ENCODE measurements at regions not wholly inside any gene's neighbourhood (a gene's known extent, or its start where the extent isn't known, plus 50 kb on each side); places are given as distances from the start of the nearest gene placed in this dataset.

DNA sequence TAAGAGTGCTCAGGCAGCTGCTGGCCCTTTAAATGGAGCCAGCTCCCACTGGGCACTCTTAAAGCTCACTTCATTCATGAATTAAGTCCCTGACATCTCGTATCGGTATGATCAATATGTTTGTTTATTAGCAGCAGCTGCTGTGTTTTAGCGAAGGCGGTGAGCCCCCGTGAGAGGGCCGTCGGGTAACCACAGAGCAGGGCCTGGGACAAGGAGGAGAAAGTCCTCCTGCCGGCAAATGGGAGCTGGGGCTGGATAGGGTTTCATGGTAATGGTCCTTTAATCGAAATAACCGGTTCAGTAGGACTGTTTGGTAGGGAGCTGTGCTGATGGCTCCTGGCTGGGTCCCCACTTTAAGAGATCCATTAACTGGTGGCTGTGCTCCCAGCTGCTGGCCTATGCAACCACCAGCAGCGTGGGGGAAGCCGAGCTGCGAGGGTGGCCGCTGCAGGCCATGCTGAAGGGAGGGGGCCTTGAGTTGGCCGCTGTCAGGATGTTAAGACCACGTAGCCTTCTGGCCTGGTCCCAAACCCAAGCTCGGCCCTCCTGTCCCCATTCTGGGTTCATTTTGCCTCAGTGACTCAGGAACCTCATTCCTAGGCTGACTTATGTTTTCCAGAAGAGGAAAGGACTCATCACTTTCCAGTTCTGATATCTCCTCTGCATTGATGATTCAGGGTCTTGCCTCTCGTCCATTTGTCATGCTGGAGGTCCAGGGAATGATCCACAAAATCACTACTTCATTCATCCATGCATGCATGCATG lies 67.6 kb upstream of the NTRK3 start:
- Histone ChIP-seq H3K4me3 (no peak overlapping the region), H3K36me3 (ENCODE audit: low read depth, missing control alignments) (no peaks in the 10 kb centered on the region), H3K4me1 (no peaks in the 10 kb centered on the region), H3K27ac (no peak overlapping the region), H3K27me3 (no peaks in the 10 kb centered on the region), H3K9me3 (no peaks in the 10 kb centered on the region)
- no peak for TF ChIP-seq POLR2A (IDR thresholded peaks at IDR 0.05)
- TF ChIP-seq, protein P1, sequence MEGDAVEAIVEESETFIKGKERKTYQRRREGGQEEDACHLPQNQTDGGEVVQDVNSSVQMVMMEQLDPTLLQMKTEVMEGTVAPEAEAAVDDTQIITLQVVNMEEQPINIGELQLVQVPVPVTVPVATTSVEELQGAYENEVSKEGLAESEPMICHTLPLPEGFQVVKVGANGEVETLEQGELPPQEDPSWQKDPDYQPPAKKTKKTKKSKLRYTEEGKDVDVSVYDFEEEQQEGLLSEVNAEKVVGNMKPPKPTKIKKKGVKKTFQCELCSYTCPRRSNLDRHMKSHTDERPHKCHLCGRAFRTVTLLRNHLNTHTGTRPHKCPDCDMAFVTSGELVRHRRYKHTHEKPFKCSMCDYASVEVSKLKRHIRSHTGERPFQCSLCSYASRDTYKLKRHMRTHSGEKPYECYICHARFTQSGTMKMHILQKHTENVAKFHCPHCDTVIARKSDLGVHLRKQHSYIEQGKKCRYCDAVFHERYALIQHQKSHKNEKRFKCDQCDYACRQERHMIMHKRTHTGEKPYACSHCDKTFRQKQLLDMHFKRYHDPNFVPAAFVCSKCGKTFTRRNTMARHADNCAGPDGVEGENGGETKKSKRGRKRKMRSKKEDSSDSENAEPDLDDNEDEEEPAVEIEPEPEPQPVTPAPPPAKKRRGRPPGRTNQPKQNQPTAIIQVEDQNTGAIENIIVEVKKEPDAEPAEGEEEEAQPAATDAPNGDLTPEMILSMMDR (IDR thresholded peaks at IDR 0.05): no peak
- WGBS, 2 donors: 80 to 82% methylated on average over 15 to 18 of the region's 18 CpGs
- intact Hi-C loops (cut with DNase I; ENCODE audit: low total_unique reads): no loop called here
- no peak for DNase-seq

DNA sequence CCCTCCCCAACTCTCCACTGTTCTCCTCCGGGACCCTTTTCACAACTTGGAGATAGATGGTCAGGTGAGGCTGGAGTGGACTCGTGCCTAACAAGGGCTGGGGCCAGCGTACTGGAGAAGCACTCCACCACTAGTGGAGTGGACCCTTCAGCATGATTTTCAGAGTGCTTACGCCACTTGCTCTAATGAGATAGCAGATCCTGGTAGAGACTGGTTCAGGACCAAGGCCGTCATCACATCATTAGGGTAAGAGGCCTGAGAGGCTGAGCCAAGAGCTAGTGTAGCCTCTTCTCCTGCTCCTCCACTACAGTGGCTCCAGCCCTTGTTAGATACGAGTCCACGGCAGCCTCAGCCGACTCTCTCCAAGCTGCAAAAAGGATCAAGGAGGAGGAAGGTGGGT lies 66.9 kb upstream of the NTRK3 start:
- intact Hi-C loops (cut with DNase I; ENCODE audit: low total_unique reads): no loop called here
- no peak for TF ChIP-seq POLR2A (IDR thresholded peaks at IDR 0.05)
- TF ChIP-seq, protein P1 (IDR thresholded peaks at IDR 0.05): no peak
- Histone ChIP-seq H3K27me3 (no peaks in the 10 kb centered on the region), H3K36me3 (ENCODE audit: low read depth, missing control alignments) (no peaks in the 10 kb centered on the region), H3K4me3 (no peak overlapping the region), H3K9me3 (no peaks in the 10 kb centered on the region), H3K27ac (no peak overlapping the region), H3K4me1 (no peaks in the 10 kb centered on the region)
- WGBS, 2 donors: 86 to 88% methylated on average over 8 of the region's 8 CpGs
- DNase-seq: no peak

DNA sequence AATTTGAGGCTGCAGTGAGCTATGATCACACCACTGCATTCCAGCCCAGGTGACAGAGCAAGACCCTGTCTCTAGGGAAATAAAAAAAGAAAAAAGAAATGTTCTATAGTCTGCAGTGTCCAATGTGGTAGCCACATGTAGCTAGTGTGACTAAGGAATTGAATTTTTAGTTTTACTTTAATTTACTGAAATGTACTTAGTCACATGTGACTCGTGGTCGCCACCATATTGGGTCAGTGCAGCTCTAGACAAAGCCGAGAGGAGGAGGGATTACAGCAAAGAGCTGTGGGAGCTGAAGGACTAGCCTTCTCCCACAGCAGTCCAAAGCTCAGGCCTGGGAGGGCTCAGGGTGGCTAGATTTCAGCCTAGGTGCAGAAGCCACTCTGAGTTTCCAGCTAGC lies 65.9 kb upstream of the NTRK3 start:
- intact Hi-C loops (cut with DNase I; ENCODE audit: low total_unique reads): no loop called here
- Histone ChIP-seq H3K9me3 (no peaks in the 10 kb centered on the region), H3K4me3 (no peak overlapping the region), H3K27ac (no peak overlapping the region), H3K4me1 (no peaks in the 10 kb centered on the region), H3K27me3 (no peaks in the 10 kb centered on the region), H3K36me3 (ENCODE audit: low read depth, missing control alignments) (no peaks in the 10 kb centered on the region)
- 82 to 91% methylated on average over 3 of the region's 3 CpGs for WGBS, 2 donors
- TF ChIP-seq POLR2A (IDR thresholded peaks at IDR 0.05): no peak
- no peak for DNase-seq

DNA sequence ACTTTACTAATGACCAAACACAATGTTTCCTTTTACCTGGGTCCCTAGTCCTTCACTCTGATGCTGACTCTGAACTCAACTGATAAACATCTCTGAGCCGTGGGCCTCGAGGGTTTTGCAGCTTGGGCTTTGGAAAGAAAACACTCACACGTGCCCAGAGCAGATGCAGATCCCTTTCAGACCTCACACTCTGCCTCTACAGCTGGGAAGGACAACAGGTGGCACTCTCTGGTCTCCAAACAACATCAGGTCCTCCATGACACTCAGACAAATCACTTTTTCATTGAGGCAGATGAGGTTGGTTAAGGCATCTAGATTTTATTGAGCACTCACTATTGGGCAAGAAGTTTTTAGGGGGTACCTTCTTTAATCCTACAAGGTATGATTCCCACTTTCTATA lies 64.7 kb upstream of the NTRK3 start:
- no peak overlapping the region for H3K4me3 ChIP-seq
- DNase-seq: no peak
- H3K27me3 ChIP-seq: no peaks in the 10 kb centered on the region
- no peak overlapping the region for H3K27ac ChIP-seq
- 23 to 43% methylated on average over 2 to 3 of the region's 3 CpGs for WGBS, 2 donors
- intact Hi-C loops (cut with DNase I; ENCODE audit: low total_unique reads): no loop called here
- H3K36me3 ChIP-seq (ENCODE audit: low read depth, missing control alignments): no peaks in the 10 kb centered on the region
- TF ChIP-seq, protein P1 (IDR thresholded peaks at IDR 0.05): no peak
- no peak for TF ChIP-seq POLR2A (IDR thresholded peaks at IDR 0.05)
- H3K9me3 ChIP-seq: no peaks in the 10 kb centered on the region
- no peaks in the 10 kb centered on the region for H3K4me1 ChIP-seq

DNA sequence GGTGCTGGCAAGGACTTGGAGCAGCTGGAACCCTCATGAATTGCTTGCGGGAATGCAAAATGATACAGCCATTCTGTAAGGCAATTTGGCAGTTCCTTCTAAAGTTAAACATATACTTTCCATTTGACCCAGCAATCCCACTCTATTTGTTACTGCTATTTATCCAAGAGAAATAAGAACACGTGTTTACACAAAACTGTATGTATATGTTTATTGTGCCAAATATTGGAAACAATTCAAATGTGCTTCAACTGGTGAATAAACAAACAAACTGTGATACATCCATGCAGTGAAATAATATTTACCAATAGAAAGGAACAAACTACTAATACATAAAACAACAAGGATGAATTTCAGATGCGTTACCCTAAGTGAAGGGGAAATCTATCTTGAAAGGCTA lies 60.0 kb upstream of the NTRK3 start:
- WGBS, 2 donors: 84 to 87% methylated on average over 3 of the region's 3 CpGs

More for the DNA sequence above, 60.0 kb upstream of the NTRK3 start:
- H3K4me1 ChIP-seq: no peaks in the 10 kb centered on the region
- no peaks in the 10 kb centered on the region for H3K36me3 ChIP-seq (ENCODE audit: low read depth, missing control alignments)
- no peaks in the 10 kb centered on the region for H3K9me3 ChIP-seq
- no peaks in the 10 kb centered on the region for H3K27me3 ChIP-seq
- DNase-seq: no peak
- no peak overlapping the region for H3K4me3 ChIP-seq
- TF ChIP-seq, protein P1 (IDR thresholded peaks at IDR 0.05): no peak
- TF ChIP-seq POLR2A (IDR thresholded peaks at IDR 0.05): no peak
- no peak overlapping the region for H3K27ac ChIP-seq
- intact Hi-C loops (cut with DNase I; ENCODE audit: low total_unique reads): no loop called here
